Naive B cell (primary cell): ENCODE measurements at regions not wholly inside any gene's neighbourhood (a gene's known extent, or its start where the extent isn't known, plus 50 kb on each side); places are given as distances from the start of the nearest gene placed in this dataset.

Experiments used
- ATAC-seq, 2 donors: fragments of 150-1000 bp; cut with Tn5 transposase; 2 replicates each; pipeline ENCODE4 v1.10.0; 2021; ENCODE audit warnings: low read depth in 2 of 2, mild to moderate bottlenecking in 2 of 2, moderate library complexity in 2 of 2
- DNase-seq: peaks from one replicate; pipeline ENCODE4 v3.0.0; 2022
- H3K27ac Mint-ChIP-seq, 6 donors: one replicate each; pipeline ENCODE4 v1.8.0; 2020 to 2022; ENCODE audit warnings: mild to moderate bottlenecking in 6 of 6, mixed read lengths in 6 of 6, moderate library complexity in 5 of 6, inconsistent platforms in 2 of 6
- H3K27me3 Mint-ChIP-seq, 3 donors: one replicate each; pipeline ENCODE4 v1.8.0; 2021 to 2022; ENCODE audit warnings: mixed read lengths in 3 of 3, mild to moderate bottlenecking in 1 of 3
- H3K36me3 Mint-ChIP-seq, 2 donors: one replicate each; pipeline ENCODE4 v1.8.0; 2020 to 2022; ENCODE audit warnings: mixed read lengths in 2 of 2, inconsistent platforms in 1 of 2, mild to moderate bottlenecking in 1 of 2
- H3K4me1 Mint-ChIP-seq, 3 donors: one replicate each; pipeline ENCODE4 v1.8.0; 2020 to 2022; ENCODE audit warnings: mixed read lengths in 3 of 3, inconsistent platforms in 1 of 3, mild to moderate bottlenecking in 1 of 3, moderate library complexity in 1 of 3
- H3K4me3 Mint-ChIP-seq, 8 donors: one replicate each; pipeline ENCODE4 v1.8.0; 2020 to 2022; ENCODE audit warnings: mild to moderate bottlenecking in 8 of 8, mixed read lengths in 8 of 8, moderate library complexity in 8 of 8, inconsistent platforms in 2 of 8
- H3K9me3 Mint-ChIP-seq, 7 donors: one replicate each; pipeline ENCODE4 v1.8.0; 2020 to 2022; ENCODE audit warnings: mixed read lengths in 7 of 7, mild to moderate bottlenecking in 5 of 7, inconsistent platforms in 2 of 7, moderate library complexity in 1 of 7

- H3K9me3 Mint-ChIP-seq: peaks cover 0 to 3% (median 0%) of the 10 kb centered on the region in 7 donors
- DNase-seq: no peak
- no peaks in the 10 kb centered on the region for H3K36me3 Mint-ChIP-seq
- H3K27me3 Mint-ChIP-seq: peaks cover 19 to 66% (median 61%) of the 10 kb centered on the region in 3 donors
- no peak overlapping the region for H3K4me3 Mint-ChIP-seq
- no peak for ATAC-seq
- no peak overlapping the region for H3K27ac Mint-ChIP-seq
- no peaks in the 10 kb centered on the region for H3K4me1 Mint-ChIP-seq
Measured at GRCh38 chr15:77685082-77685815, 52.5 kb upstream of the LINGO1 start.

DNA sequence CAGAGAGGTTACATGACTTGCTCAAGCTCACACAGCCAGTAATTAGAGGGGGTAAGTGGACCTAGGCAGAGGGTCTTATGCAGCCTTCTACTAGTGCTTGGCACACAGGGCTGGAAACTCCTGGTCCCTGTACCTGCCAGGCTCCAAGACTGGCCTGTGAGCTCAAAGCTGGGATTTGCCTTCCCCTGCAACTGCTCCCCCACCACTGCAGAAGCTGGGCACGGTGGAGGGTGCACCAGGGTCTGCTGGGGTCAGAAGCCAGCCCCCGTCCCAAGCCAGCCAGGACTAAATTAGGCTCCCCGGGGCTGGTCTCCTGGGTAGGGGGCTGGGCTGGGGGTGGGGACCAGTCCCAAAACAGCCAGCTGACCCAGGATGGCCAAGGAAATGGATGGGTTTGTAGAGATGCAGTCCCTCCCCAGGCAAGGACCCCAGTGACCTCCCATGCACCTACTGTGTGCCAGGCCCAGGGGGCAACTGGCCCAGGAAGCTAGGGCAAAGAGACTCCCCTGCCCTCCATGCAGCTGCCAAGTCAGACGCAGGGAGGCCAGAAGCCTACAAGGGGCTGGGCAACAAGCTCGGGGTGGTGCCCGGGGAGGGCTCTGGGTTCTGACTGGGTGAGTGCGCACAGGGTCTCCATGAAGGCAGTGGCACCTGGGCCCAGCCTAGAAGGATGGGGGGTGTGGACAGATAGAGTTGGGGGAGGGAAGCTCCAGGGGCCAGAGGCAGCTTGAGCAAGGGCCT, 51.8 kb upstream of the LINGO1 start:
- Mint-ChIP-seq H3K27ac (no peak overlapping the region), H3K9me3 (no peaks in the 10 kb centered on the region), H3K27me3 (peaks cover 19 to 65% (median 60%) of the 10 kb centered on the region in 3 donors), H3K4me3 (no peak overlapping the region), H3K36me3 (no peaks in the 10 kb centered on the region), H3K4me1 (no peaks in the 10 kb centered on the region)
- ATAC-seq: no peak
- no peak for DNase-seq

DNA sequence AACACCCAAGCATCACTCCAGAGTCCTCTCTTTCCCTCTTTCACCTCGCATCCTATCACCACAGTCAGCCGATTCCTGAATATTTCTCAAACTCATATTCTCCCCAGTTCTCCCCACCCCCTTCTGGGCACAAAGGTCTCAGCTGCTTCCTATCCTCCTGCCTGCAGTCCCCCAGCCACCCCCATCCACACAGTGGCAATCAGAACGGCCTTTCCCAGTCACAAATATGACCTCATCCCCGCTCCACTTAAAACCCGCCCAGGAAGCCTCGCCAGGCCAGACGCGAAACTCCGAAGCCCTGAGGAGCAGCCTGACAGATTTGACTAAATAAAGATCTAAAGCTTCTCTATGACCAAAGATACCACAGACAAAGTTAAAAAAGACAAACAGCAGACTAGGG, 49.9 kb upstream of the LINGO1 start:
- no peaks in the 10 kb centered on the region for H3K4me1 Mint-ChIP-seq
- no peak overlapping the region for H3K27ac Mint-ChIP-seq
- DNase-seq: no peak
- H3K36me3 Mint-ChIP-seq: no peaks in the 10 kb centered on the region
- peaks cover 0 to 5% (median 0%) of the 10 kb centered on the region in 7 donors for H3K9me3 Mint-ChIP-seq
- H3K27me3 Mint-ChIP-seq: peaks cover 11 to 59% (median 57%) of the 10 kb centered on the region in 3 donors
- ATAC-seq: no peak
- peak overlapping the region in 1 of 8 donors; percentile 6 for H3K4me3 Mint-ChIP-seq
